Fibroblast of the aortic adventitia (primary cell): ENCODE measurements at regions not wholly inside any gene's neighbourhood (a gene's known extent, or its start where the extent isn't known, plus 50 kb on each side); places are given as distances from the start of the nearest gene placed in this dataset.

Experiments used
- DNase-seq: peaks from one replicate; pipeline ENCODE4 v3.0.0-alpha.2; 2010; ENCODE audit warnings: low read depth
- H3K4me3 ChIP-seq: 2 replicates; pipeline ENCODE4 v1.5.1; 2011; ENCODE audit warnings: low read depth, mild to moderate bottlenecking, control low read depth, low read length, moderate library complexity
- TF ChIP-seq, protein P1 (sequence below): IDR thresholded peaks from 2 replicates; pipeline ENCODE4 v1.5.1; 2011; ENCODE audit warnings: mild to moderate bottlenecking, low read length, control low read depth, inconsistent platforms; ENCODE audit not compliant: insufficient read depth

GRCh38 chr1:116284819-116285390, 88.1 kb upstream of the ATP1A1 start:
- no peak overlapping the region for H3K4me3 ChIP-seq
- no peak for DNase-seq
- TF ChIP-seq, protein P1, sequence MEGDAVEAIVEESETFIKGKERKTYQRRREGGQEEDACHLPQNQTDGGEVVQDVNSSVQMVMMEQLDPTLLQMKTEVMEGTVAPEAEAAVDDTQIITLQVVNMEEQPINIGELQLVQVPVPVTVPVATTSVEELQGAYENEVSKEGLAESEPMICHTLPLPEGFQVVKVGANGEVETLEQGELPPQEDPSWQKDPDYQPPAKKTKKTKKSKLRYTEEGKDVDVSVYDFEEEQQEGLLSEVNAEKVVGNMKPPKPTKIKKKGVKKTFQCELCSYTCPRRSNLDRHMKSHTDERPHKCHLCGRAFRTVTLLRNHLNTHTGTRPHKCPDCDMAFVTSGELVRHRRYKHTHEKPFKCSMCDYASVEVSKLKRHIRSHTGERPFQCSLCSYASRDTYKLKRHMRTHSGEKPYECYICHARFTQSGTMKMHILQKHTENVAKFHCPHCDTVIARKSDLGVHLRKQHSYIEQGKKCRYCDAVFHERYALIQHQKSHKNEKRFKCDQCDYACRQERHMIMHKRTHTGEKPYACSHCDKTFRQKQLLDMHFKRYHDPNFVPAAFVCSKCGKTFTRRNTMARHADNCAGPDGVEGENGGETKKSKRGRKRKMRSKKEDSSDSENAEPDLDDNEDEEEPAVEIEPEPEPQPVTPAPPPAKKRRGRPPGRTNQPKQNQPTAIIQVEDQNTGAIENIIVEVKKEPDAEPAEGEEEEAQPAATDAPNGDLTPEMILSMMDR: no peak

- no peak overlapping the region for H3K4me3 ChIP-seq
- peak; percentile 30 for DNase-seq
- TF ChIP-seq, protein P1: no peak
These were observed 86.5 kb upstream of the ATP1A1 start for GRCh38 chr1:116286541-116286971.

DNA sequence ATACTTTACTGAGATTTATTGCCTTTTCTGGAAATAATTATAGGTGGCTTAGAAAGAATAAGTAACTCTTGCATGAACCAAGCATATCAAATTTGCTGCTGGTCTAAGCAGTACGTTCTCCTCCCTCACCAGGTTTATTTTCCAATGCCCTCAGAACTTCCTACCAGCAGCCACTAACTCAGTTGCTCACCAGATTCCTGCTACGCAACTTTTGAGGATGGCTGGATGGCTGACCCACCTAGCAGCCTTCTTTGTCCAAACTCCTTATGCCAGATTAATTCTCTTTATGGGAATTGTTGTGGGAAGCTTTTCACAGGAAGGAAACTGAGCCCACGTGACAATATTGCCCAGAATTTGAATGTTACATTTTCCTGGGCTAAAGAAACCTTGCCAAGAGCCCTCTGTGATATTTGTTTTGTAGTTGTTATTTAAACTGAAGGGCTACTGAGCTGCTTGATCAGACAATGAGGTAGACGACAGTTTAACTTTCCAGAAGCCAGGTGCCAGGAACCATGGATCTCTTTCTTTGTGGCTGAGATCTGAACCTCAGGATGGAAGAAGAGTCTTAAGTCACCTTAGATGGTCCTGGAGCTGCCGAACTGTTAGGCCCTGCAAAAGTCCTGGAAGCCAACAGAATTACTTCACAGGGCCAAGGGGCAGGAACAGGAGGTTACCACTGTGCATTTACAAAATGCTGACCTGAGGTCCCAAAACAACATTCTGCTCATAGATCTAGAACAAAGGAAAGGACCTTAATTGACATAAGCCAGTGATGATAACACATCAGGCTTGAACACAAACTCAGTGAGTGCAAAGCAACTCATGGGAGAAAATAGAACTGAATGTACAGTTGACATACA, 85.5 kb upstream of the ATP1A1 start:
- no peak overlapping the region for H3K4me3 ChIP-seq
- TF ChIP-seq, protein P1: no peak
- DNase-seq: no peak

- H3K4me3 ChIP-seq: no peak overlapping the region
These were observed 84.8 kb upstream of the ATP1A1 start for GRCh38 chr1:116288201-116288598.

DNA sequence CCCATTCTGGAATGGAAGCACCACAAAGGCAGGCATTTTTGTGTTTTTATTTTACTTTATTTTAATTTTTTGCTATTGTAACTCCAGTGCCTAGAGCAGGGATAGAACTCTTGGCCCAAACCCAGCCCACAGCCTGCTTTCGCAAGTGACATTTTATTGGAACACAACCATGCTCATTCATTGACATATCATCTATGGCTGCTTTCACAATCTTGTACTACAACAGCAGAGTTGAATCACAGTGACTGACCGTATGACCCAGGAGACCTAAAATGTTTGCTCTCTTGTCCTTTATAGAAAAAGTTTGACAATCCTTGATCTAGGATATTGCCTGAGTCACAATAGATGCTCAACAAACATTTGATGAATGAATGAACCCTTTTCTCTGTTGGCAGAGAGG, 83.9 kb upstream of the ATP1A1 start:
- H3K4me3 ChIP-seq: no peak overlapping the region
- DNase-seq: peak; percentile 2
- TF ChIP-seq, protein P1: no peak

More at GRCh38 chr1:116288201-116288598, 84.8 kb upstream of the ATP1A1 start:
- no peak for DNase-seq
- TF ChIP-seq, protein P1: no peak

GRCh38 chr1:116290085-116290705, 82.8 kb upstream of the ATP1A1 start:
- no peak for DNase-seq
- no peak overlapping the region for H3K4me3 ChIP-seq
- TF ChIP-seq, protein P1: no peak
